WTC11 (cell line): ENCODE measurements at regions not wholly inside any gene's neighbourhood (a gene's known extent, or its start where the extent isn't known, plus 50 kb on each side); places are given as distances from the start of the nearest gene placed in this dataset.

Source experiments
- ATAC-seq: fragments of 200-7000 bp; cut with Tn5 transposase; 2 replicates; pipeline ENCODE4 v1.10.0; 2021; ENCODE audit warnings: mild to moderate bottlenecking, moderate library complexity
- CTCF ChIA-PET: fragments of 300-600 bp; sonication (Branson Sonifier 250); formaldehyde crosslinking; loops from one replicate; lab custom pipeline; 2021; ENCODE audit warnings: antibody characterized with exemption; lab: Charles Lee
- POLR2A ChIA-PET: fragments of 350-600 bp; sonication (Branson Sonifier 250); formaldehyde crosslinking; loops from one replicate; lab custom pipeline; 2021; ENCODE audit warnings: antibody characterized with exemption; lab: Charles Lee
- DNase-seq: peaks from one replicate; pipeline ENCODE4 v3.0.0; 2021; ENCODE audit warnings: low spot score
- H3K27ac Mint-ChIP-seq: 2 replicates; pipeline ENCODE4 v1.8.0; 2021; ENCODE audit warnings: mixed read lengths
- H3K27me3 Mint-ChIP-seq: 2 replicates; pipeline ENCODE4 v1.8.0; 2021; ENCODE audit warnings: low read depth, mild to moderate bottlenecking, moderate library complexity, mixed read lengths
- H3K36me3 Mint-ChIP-seq: 2 replicates; pipeline ENCODE4 v1.8.0; 2021; ENCODE audit warnings: mixed read lengths
- H3K4me1 Mint-ChIP-seq: 2 replicates; pipeline ENCODE4 v1.8.0; 2022; ENCODE audit warnings: mixed read lengths
- H3K4me3 Mint-ChIP-seq: 2 replicates; pipeline ENCODE4 v1.8.0; 2021; ENCODE audit warnings: mild to moderate bottlenecking, moderate library complexity, mixed read lengths
- H3K9me3 Mint-ChIP-seq: 2 replicates; pipeline ENCODE4 v1.8.0; 2021; ENCODE audit warnings: mixed read lengths
- CBFB ChIP-seq: sonication (generic); formaldehyde crosslinking; IDR thresholded peaks from 2 replicates; pipeline ENCODE4 v1.8.1; 2022; ENCODE audit warnings: mild to moderate bottlenecking, low read depth, missing genetic modification reagents
- GRHL2 ChIP-seq: fragments of 250-450 bp; sonication (Bioruptor Pico); IDR thresholded peaks from 2 replicates; pipeline ENCODE4 v1.8.0; 2022; ENCODE audit warnings: mild to moderate bottlenecking, moderate library complexity; ENCODE audit not compliant: insufficient replicate concordance, severe bottlenecking
- HMGXB4 ChIP-seq: sonication (generic); formaldehyde crosslinking; IDR thresholded peaks from 2 replicates; pipeline ENCODE4 v1.8.1; 2023; ENCODE audit warnings: mild to moderate bottlenecking, moderate library complexity, missing genetic modification reagents
- IRF1 ChIP-seq: sonication (generic); formaldehyde crosslinking; IDR thresholded peaks from 2 replicates; pipeline ENCODE4 v1.8.0; 2023; ENCODE audit warnings: missing genetic modification reagents
- IRF2 ChIP-seq: sonication (generic); formaldehyde crosslinking; IDR thresholded peaks from 2 replicates; pipeline ENCODE4 v1.8.0; 2022; ENCODE audit warnings: low read depth, missing genetic modification reagents, borderline replicate concordance
- MXD4 ChIP-seq: fragments of 250-450 bp; sonication (Bioruptor Pico); IDR thresholded peaks from 2 replicates; pipeline ENCODE4 v1.8.0; 2021; ENCODE audit warnings: mild to moderate bottlenecking, moderate library complexity, borderline replicate concordance
- NR2C2 ChIP-seq: sonication (generic); formaldehyde crosslinking; IDR thresholded peaks from 2 replicates; pipeline ENCODE4 v1.8.0; 2022; ENCODE audit warnings: mild to moderate bottlenecking, missing genetic modification reagents
- PREB ChIP-seq: sonication (generic); formaldehyde crosslinking; IDR thresholded peaks from 2 replicates; pipeline ENCODE4 v1.8.1; 2022; ENCODE audit warnings: mild to moderate bottlenecking, missing genetic modification reagents, moderate library complexity, borderline replicate concordance
- PRRX2 ChIP-seq: fragments of 250-450 bp; sonication (Bioruptor Pico); IDR thresholded peaks from 2 replicates; pipeline ENCODE4 v1.8.0; 2021; ENCODE audit warnings: mild to moderate bottlenecking
- SMAD4 ChIP-seq: sonication (generic); formaldehyde crosslinking; IDR thresholded peaks from 2 replicates; pipeline ENCODE4 v1.8.0; 2022; ENCODE audit warnings: mild to moderate bottlenecking, missing genetic modification reagents
- TP53 ChIP-seq: sonication (generic); formaldehyde crosslinking; IDR thresholded peaks from 2 replicates; pipeline ENCODE4 v1.8.1; 2023; ENCODE audit warnings: mild to moderate bottlenecking, missing genetic modification reagents
- ZNF121 ChIP-seq: sonication (generic); formaldehyde crosslinking; IDR thresholded peaks from 2 replicates; pipeline ENCODE4 v1.8.0; 2023; ENCODE audit warnings: missing genetic modification reagents
- ZNF138 ChIP-seq: sonication (generic); formaldehyde crosslinking; conservative IDR thresholded peaks from 2 replicates; pipeline ENCODE4 v1.8.1; 2022; ENCODE audit warnings: mild to moderate bottlenecking, moderate library complexity, missing genetic modification reagents
- ZNF219 ChIP-seq: sonication (generic); formaldehyde crosslinking; IDR thresholded peaks from 2 replicates; pipeline ENCODE4 v1.8.0; 2023; ENCODE audit warnings: missing genetic modification reagents, mild to moderate bottlenecking, borderline replicate concordance
- ZNF263 ChIP-seq: sonication (generic); formaldehyde crosslinking; IDR thresholded peaks from 2 replicates; pipeline ENCODE4 v1.8.1; 2022; ENCODE audit warnings: low read depth, mild to moderate bottlenecking, moderate library complexity, missing genetic modification reagents
- TF ChIP-seq, protein P1 (sequence below): sonication (generic); formaldehyde crosslinking; IDR thresholded peaks from 2 replicates; pipeline ENCODE4 v1.8.0; 2022; ENCODE audit warnings: mild to moderate bottlenecking, missing genetic modification reagents
- TF ChIP-seq, protein P2 (sequence below): sonication (generic); formaldehyde crosslinking; IDR thresholded peaks from 2 replicates; pipeline ENCODE4 v1.8.1; 2022; ENCODE audit warnings: missing genetic modification reagents, borderline replicate concordance
- TF ChIP-seq, protein P3 (sequence below): sonication (generic); formaldehyde crosslinking; conservative IDR thresholded peaks from 2 replicates; pipeline ENCODE4 v1.8.1; 2023; ENCODE audit warnings: mild to moderate bottlenecking, low read depth, missing genetic modification reagents, moderate library complexity
- TF ChIP-seq, protein P4 (sequence below): sonication (generic); formaldehyde crosslinking; IDR thresholded peaks from 2 replicates; pipeline ENCODE4 v1.8.0; 2022; ENCODE audit warnings: mild to moderate bottlenecking, missing genetic modification reagents

GRCh38 chr6:98280492-98280891 is 553.9 kb upstream of the POU3F2 start (continued):
- TF ChIP-seq, protein P1, sequence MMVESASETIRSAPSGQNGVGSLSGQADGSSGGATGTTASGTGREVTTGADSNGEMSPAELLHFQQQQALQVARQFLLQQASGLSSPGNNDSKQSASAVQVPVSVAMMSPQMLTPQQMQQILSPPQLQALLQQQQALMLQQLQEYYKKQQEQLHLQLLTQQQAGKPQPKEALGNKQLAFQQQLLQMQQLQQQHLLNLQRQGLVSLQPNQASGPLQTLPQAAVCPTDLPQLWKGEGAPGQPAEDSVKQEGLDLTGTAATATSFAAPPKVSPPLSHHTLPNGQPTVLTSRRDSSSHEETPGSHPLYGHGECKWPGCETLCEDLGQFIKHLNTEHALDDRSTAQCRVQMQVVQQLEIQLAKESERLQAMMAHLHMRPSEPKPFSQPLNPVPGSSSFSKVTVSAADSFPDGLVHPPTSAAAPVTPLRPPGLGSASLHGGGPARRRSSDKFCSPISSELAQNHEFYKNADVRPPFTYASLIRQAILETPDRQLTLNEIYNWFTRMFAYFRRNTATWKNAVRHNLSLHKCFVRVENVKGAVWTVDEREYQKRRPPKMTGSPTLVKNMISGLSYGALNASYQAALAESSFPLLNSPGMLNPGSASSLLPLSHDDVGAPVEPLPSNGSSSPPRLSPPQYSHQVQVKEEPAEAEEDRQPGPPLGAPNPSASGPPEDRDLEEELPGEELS = no peak
- TF ChIP-seq PREB (no peak), TP53 (no peak)
- TF ChIP-seq, protein P2, sequence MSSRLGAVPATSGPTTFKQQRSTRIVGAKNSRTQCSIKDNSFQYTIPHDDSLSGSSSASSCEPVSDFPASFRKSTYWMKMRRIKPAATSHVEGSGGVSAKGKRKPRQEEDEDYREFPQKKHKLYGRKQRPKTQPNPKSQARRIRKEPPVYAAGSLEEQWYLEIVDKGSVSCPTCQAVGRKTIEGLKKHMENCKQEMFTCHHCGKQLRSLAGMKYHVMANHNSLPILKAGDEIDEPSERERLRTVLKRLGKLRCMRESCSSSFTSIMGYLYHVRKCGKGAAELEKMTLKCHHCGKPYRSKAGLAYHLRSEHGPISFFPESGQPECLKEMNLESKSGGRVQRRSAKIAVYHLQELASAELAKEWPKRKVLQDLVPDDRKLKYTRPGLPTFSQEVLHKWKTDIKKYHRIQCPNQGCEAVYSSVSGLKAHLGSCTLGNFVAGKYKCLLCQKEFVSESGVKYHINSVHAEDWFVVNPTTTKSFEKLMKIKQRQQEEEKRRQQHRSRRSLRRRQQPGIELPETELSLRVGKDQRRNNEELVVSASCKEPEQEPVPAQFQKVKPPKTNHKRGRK (CRISPR knock-in tag) = no peak
- TF ChIP-seq, all 79 proteins: peak for 0

- Mint-ChIP-seq H3K27ac (no peak overlapping the region), H3K9me3 (peaks cover 16% of the 10 kb centered on the region), H3K36me3 (peaks cover 14% of the 10 kb centered on the region; the same call in 1 of the 2 replicates), H3K27me3 (no peaks in the 10 kb centered on the region), H3K4me3 (no peak overlapping the region), H3K4me1 (no peaks in the 10 kb centered on the region)
- CTCF ChIA-PET = no interaction called here
- TF ChIP-seq IRF1 (CRISPR knock-in tag) = no peak
- no peak for TF ChIP-seq ZNF121 (CRISPR knock-in tag)
- TF ChIP-seq, protein P3, sequence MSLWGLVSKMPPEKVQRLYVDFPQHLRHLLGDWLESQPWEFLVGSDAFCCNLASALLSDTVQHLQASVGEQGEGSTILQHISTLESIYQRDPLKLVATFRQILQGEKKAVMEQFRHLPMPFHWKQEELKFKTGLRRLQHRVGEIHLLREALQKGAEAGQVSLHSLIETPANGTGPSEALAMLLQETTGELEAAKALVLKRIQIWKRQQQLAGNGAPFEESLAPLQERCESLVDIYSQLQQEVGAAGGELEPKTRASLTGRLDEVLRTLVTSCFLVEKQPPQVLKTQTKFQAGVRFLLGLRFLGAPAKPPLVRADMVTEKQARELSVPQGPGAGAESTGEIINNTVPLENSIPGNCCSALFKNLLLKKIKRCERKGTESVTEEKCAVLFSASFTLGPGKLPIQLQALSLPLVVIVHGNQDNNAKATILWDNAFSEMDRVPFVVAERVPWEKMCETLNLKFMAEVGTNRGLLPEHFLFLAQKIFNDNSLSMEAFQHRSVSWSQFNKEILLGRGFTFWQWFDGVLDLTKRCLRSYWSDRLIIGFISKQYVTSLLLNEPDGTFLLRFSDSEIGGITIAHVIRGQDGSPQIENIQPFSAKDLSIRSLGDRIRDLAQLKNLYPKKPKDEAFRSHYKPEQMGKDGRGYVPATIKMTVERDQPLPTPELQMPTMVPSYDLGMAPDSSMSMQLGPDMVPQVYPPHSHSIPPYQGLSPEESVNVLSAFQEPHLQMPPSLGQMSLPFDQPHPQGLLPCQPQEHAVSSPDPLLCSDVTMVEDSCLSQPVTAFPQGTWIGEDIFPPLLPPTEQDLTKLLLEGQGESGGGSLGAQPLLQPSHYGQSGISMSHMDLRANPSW = no peak
- TF ChIP-seq MXD4 (CRISPR knock-in tag) = no peak
- TF ChIP-seq ZNF263 (CRISPR knock-in tag) = no peak
- TF ChIP-seq PRRX2 = no peak
- TF ChIP-seq ZNF138 (CRISPR knock-in tag) = no peak
- TF ChIP-seq ZNF219 (CRISPR knock-in tag) = no peak
- no peak for TF ChIP-seq SMAD4 (CRISPR knock-in tag)
- no peak for TF ChIP-seq IRF2 (CRISPR knock-in tag)
- TF ChIP-seq HMGXB4 = no peak
- TF ChIP-seq CBFB (CRISPR knock-in tag) = no peak
- TF ChIP-seq GRHL2 (CRISPR knock-in tag) = no peak
- TF ChIP-seq, protein P4, sequence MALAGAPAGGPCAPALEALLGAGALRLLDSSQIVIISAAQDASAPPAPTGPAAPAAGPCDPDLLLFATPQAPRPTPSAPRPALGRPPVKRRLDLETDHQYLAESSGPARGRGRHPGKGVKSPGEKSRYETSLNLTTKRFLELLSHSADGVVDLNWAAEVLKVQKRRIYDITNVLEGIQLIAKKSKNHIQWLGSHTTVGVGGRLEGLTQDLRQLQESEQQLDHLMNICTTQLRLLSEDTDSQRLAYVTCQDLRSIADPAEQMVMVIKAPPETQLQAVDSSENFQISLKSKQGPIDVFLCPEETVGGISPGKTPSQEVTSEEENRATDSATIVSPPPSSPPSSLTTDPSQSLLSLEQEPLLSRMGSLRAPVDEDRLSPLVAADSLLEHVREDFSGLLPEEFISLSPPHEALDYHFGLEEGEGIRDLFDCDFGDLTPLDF (CRISPR knock-in tag) = no peak
- TF ChIP-seq NR2C2 (CRISPR knock-in tag) = no peak
- DNase-seq (no peak), ATAC-seq (no peak)
- POLR2A ChIA-PET = no interaction called here
Observed at GRCh38 chr6:98286620-98287019, 547.8 kb upstream of the POU3F2 start.
